ENCODE measurements at regions not wholly inside any gene's neighbourhood (a gene's known extent, or its start where the extent isn't known, plus 50 kb on each side); places are given as distances from the start of the nearest gene placed in this dataset.

DNA sequence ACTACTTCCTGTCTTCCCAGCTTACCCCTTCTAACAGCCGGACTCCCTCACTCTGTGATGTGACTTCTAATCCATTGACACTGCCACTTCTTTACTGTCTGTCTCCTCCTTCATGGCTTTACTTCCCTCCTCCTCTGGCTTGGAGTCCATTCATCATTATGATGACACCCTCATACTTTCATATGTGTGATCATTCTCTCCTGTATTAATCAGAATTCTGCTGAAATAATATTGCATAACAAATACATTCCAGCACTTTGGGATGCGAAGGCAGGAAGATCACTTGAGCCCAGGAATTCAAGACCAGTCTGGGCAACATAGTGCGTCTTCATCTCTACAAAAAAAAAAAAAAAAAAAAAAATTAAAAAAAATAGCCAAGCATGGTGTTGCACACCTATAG lies 147.9 kb upstream of the BTBD3 start:
- no peak for FAIRE-seq

DNA sequence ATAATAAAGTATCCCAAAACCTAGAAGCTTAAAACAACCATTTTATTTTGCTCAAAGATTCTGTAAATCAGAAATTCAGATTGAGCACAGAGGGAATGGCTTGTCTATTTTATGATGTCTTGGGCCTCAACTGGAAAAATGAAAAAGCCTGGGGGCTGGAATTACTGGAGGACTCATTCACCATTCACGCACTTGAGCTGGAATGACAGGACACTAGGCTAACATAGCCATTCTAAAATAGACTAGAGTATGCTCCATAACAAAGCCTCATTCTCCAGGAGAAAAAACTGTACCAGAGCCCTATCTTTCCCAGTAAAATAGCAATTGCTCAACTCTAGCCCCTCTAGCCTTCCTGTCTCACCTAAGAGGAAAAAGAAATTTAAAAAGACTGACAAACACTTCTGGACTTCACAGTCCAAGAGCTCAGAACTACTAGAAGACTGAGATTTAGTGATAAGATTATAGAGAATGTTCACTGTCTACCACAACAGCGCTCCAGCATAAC lies 145.4 kb upstream of the BTBD3 start:
- no peak for FAIRE-seq

DNA sequence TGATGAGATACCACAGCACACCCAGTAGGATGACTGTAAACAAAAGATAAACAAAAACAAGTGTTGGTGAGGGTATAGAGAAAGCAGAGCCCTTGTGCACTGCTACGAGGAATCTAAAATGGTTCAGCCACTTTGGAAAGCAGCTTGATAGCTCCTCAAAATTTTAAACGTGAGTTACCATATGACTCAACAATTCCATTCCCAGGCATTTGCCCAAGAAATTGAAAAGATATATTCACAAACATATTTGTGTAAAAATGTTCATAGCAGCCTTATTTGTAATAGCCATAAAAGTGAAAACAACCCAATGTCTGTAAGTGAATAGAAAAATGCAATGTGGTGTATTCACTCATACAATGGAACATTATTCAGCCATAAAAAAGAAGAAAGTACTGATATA lies 141.0 kb upstream of the BTBD3 start:
- FAIRE-seq: no peak

DNA sequence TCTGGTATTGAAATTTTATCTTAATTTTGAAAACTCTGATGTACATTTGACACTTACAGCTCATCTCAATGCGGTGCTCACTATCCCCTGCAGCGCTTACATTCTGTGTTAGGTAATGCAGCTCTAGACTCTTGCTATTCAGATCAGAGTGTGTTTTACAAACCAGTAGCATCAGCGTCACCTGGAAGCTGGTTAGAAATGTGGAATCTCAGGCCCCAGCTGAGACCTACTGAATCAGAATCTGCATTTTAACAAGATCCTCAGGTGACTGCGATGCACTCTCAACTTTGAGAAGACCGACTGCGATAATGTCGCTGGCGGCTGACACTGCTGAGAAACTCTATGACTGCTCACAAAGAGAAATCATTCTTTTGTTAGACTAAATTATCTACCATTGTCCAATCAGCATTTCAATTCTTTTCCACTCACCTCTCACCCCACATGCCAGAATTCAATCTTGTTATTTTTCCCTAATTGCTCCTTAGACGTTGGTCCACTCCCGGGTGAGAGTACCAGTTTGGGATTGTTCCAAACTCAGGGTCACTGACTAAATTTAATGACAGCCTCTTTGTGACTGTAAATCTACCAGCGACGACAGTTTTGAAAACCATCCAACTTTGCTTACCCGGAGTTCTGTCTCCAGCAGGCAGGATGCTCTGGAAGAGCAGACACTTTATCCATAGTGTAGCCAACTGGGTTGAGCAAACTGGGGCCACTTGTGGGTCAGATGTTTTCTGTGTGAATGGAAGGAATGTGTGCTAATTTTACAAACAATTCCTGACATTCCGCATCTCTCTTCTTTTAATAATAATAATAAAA lies 140.1 kb upstream of the BTBD3 start:
- no peak for FAIRE-seq

DNA sequence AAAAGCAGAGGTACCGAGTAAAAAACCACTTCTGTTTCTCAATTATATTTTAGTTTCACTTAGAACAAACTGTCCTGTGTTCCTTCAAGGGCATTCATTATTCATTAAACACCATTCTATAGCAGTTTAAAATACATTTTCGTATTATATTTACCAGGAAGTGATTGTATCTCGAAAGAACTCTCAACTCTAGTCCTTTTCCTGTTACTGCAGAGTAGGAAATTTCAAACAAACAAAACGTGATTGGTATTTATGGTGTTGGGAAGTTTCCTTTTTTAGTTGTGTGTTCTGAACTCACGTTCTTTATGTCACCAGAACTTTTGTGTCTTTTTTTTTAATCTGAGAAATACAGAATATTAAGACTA lies 139.5 kb upstream of the BTBD3 start:
- peak; percentile 16 for FAIRE-seq

DNA sequence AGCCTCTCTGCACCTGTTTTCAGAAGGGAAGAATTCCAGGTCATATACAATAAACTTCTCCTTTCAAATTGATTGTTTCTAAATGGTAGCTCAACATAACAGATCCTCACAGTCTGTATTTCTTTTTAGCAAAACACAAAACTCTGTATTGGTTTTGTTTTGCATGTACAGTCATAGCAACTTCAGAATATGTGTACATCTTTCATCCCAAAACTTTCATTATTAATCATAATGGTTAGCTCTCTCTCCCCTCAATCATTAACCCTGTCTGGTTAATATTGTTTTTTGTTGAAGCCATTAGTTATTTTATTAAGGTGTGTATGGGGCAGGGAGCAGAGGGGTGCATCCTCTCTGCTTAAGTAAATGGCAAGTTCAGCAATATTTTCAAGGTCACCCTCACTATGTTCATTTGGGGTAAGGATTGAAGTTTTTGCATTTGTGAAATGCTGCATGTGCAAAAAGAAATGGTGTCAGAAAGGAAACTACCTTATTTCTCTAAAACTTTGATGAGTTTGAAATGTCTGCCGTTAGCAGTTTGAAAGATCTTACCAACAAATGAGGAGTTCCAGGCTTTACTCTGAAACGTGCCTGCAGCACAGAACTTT lies 136.8 kb upstream of the BTBD3 start:
- no peak for FAIRE-seq

DNA sequence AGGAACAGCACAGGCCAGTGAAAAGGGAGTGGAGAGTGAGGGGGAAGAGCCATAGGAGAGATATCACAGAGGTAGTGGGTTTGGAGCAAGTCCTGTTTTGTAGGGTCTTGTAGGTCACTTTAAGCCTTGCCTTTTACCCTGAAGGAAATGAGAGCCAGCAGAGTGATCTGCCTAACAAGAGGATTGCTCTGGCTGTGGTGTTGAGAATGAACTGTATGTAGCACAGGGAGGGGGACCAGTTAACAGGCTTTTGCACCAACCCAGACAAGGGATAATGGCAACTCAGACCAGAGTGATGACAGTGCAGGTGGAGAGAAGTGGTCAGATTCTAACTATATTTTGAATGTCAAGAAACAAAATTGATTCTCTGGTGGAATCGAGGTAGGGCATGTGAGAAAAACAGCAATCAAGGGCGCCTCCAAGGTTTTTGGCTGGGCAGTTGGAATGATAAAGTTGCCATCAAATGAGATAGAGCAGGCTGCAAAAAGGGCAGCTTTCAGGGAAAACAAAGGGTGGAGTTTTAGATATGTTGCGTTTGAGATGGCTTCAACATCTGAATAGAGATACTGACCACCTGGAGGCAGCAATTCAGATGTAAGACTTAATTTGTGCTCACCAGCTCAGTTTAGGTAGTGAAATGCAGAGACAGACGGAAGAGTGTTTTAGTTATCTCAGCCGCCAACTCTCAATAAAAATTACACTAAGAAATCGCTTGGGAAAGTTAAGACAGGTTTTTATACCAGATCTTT lies 134.4 kb upstream of the BTBD3 start:
- FAIRE-seq: no peak

DNA sequence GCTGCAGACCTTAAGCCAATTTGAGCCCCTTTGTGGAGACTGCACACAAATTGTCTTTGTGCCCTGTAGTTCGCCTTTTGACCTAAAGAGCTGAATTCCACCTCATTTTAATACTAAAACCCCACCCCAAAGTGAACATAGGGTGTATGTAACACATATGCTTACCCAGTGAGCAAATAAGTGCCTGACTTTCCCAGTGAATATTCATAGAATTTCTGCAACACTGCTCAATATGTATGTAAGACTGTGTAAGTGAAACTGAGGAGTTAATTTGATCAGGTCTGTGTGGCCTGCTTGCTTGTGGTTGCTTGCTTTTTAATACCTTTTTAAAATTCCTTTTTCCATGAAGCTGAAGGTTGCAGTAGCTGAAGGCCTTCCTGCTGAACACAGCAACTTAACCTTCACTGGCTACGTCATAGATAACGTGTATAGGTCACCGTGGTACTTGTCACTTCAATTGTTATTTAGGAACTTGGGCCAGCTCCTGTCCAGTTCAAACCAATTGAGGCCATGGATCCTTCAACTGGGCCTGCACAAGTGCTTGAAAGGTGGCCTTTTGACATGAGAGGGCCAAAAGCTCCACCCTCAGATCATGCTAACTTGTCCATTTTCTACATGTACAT lies 131.7 kb upstream of the BTBD3 start:
- no peak for FAIRE-seq

DNA sequence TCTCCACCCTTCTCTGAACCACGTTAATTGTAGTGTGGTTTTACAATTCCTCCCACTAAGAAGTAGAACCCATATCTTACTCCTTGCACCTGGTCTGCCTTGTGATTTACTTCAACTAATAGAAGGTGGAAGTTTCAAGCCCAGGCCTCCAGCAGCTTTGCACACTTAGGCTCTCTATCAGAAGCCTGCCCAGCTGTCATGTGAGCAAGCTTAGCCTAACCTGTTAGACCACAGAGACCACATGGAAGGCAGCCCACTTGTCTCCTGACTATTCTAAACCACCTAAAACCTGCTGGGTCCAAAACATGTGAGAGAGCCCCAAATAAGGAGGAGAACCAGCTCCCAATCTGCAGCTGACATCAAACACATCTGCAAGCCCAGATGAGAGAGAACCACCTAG lies 127.6 kb upstream of the BTBD3 start:
- no peak for FAIRE-seq

DNA sequence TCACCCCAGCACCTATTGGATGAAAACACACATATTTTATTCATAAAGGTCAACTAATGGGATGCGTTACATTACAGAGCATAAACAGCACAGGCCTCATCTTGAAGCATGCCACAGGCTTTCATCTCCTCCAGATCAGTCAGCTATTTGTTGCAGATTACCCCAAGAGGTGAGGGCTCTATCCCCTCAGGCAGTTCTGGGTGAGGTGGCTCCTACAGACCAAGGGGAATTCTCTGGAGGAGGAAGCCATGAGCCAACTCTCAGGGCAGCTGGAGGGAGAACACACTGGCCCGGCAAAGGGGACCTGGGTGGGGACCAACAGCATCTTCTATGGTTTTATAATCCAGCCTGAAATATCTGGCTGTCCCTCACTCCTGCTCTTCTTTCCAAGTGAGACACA lies 126.4 kb upstream of the BTBD3 start:
- FAIRE-seq: no peak

DNA sequence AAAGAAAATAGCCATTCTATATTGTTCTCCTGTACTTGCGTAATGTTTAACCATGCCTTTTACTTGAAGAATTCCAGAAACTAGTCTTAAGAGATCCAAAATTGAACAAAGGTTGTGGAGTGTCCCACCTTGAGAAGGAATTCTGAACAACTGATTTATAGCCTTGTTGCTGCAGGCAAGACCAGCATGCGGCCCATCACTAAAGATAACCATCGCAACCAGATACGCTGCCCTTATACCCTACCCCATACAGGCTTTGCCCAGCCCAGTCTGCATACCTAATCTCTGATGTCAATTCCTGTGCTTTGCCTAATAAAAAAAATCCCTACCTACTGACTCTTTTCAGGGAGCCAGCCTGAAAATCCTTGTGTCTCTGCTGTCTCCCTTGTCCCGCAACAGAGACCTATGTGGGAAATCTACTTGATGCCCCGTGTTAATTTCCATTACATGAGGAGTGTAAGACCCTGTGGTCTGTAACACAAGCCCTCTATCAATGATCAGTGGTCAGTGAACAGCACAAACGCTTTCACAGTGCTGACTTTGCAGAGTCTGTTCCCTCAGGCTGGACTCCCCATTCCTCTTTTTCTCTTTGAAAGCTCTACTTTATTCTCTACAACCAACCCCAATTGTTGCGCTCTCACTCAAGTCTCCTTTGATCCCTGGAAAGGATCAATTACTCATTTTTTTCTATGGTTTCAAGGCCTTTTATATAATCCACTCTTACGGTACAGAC lies 125.7 kb upstream of the BTBD3 start:
- no peak for FAIRE-seq

DNA sequence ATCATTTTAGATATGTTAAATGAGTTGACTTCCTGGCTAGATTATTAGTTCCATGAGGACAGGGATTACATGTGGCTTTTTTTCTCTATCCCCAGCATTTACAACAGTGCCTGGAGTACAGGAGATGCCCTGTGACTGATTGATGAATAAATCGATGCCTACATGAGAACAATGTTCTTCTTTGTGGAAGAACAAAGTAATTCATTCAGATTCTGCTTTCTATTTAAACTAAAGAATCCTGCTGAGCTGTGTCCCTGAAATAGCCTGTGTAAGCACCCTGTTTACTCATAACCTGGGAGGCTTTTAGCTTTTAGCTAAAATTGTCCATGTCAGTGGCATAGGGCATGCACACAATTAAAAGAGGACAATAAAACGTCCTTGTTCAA lies 125.1 kb upstream of the BTBD3 start:
- no peak for FAIRE-seq

DNA sequence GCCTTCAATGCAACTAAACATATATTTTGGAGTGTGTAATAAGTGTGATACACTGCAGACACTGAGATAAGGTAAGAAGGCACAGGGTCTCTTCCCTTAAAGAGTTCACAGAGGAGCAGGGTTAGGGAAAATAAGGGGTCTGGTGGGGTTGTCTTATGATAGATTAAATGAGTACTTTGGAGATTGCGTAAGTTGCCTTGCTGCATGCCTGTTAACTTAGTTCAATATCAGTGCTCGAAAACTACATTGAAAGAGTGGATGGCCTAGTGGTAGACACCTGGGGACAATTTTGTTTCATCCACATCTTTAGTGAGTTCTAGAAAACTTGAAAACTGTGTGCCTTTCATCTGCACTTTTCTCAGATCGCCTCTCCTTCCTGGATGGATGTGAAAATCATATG lies 123.2 kb upstream of the BTBD3 start:
- FAIRE-seq: no peak

DNA sequence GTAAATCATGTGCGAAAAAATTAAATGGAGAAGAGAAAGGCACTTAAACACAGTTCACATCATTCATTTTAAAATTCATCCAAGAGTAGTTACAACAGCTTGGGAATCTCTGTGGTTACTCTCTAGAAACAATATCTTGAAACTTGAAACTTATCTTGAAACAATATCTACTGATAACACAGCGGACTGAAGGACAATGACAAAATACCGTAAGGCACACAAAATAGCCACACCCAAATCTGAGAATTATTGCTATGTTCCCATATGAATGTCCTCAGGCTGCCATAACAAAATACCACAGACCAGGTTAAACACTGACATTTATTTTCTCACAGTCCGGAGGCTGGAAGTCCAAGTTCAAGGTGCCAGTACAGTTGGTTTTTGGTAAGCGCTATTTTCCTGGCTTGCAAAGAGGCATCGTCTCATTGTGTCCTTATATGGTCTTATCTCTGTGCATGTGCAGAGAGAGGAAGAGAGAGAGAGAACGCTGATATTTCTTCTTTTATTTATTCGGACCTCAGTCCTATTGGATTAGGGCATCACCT lies 122.5 kb upstream of the BTBD3 start:
- FAIRE-seq: no peak

DNA sequence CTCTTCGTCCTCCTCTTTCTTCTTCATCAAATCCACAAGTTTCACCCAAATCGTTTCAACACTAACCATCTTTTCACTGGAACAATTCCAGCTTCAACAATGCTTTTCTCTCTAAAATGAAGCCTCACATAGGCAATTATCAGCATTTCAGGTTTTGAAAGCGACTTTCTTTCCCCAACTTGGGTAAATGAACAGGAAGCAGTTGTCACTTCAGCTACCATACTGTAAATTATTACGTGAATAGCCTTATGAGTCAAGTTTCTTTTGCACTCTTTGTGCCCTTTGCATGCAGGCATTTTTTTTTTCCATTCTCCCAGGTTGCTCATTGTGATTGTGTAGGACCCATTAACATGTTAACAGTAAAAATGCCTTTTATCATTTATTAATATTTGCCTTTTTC lies 121.7 kb upstream of the BTBD3 start:
- no peak for FAIRE-seq

DNA sequence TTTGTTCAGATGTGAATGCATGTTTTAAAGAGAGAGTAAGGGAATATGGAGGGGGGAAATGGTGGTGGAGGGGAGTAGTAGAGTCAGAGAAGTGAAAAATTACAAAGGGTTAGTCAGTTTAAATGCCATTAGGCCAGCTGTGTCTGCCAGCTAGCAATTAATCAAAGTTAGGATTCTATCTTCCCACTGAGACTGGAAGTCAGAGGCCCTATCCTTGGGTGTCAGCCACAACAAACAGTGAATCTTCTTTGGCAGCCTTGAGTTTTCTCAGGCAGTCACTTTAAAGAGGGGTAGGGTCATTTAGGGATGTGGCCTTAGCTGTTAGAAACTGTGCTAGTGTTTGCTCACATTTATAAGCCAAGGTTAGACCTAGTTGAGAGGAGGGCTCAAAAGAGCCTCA lies 120.5 kb upstream of the BTBD3 start:
- no peak for FAIRE-seq

DNA sequence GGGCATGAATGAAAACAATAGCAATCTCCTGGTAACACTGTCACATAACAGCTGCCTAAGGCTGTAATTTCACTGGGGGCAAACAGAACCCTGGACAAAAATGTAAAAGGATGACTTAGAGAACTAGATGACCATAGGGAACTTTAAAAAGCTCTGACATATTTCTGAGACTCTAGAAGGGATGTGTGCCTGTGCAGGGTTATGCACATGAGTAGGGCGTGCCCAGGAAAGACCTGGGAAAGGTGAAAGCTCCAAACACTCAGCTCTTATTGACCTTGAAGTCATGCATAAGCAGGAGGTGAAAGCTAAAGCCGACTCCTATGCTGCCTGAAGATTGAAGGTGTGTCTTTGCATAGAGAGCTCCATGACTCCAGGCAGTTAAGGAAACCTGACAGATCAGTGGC lies 118.4 kb upstream of the BTBD3 start:
- FAIRE-seq: no peak

DNA sequence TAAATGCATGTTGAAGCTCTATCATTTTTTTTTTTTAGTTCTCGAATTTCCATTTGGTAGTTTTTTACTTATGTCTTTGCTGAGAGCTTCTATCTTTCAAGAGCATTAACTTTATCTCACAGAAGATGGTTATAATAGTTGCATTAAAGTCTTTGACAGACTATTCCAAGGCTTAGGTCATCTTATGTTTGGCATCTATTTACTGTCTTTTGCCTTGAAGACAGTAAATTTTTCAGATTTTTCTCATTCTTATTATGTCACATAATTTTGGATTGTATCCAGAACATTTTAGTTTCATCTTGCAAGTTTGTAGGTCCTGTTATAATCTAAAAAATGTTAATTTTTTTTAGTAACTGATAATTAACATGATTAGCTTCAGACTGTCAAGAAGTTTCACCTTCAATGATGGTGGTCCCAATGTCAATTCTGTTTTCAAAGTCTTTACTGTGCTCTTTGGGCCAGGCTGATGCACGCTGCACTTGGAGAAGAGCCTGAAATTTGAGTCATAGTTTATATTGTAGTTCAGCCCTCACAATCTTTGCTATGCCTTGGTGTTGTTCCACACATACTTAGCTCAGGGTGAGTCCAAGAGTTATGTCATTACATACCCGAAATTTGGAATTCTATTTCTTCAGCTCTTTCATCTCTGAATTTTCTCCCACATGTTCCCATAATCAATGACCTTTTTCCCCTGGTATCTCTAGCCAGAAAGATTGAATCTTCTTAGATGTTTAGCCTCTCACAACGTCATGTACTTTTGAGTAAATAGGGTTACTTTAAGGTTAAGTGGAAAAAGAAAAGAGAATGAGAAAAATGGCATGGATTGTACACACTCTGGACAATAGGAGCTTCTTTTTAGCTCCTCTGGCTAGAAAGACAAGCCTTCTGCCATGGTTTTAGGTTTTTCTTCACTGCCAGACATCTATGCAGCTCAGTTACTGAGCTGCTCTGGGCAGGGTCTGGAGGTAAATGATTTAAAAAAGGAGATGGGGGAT lies 110.3 kb upstream of the BTBD3 start:
- no peak for FAIRE-seq

DNA sequence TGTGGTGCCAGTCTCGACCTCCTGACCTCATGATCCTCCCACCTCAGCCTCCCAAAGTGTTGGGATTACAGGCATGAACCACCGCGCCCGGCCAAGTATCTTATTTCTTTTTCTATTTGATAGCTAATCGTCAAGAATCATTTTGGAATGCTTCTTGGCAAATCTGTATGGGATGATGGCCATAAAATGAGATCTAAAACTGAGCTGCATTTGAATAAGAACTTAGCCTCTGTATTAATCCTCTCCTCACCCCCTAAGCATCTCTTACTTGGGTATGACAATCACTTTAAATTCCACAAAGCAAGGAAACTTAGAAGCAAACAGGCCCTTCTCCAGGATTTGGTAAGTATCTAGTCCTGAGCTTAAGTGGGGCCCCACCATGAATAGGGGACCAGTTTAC lies 108.9 kb upstream of the BTBD3 start:
- FAIRE-seq: no peak

DNA sequence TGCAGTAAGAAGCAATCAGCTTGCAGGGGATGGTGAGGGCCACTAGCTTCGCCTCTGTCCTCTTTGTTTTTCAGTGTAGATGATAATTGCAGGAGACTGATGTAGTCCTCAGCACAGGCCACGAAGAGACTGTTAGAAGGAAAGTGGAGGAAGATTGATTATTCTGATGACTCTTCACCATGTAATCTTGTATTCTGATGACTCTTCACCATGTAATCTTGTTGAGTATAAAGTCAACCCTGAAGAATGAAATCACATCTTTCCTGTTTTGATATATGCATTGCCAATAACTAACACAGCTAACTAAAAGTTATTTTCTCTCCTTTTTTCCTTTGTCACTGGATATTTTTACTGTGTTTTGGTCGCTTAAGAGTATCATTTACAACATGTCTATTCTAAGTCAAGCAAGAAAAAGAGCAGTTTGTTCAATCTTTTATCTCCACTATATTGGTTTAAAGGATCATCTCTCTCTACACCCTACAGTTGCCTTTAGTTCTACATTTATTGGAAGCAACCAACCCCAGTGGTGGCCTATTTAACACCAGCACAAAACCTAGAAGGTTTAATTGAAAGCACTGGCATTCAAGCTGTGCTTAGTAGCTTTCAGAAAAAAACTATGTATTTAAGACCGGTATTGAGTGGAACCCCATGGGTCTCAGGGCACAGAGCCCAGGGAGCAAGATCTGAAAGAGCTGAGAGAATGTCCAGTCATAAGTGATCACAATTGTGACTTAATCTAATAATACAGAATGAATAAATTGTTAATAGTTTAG lies 107.2 kb upstream of the BTBD3 start:
- FAIRE-seq: no peak
